Adipocyte (in vitro differentiated cells): ENCODE measurements at regions not wholly inside any gene's neighbourhood (a gene's known extent, or its start where the extent isn't known, plus 50 kb on each side); places are given as distances from the start of the nearest gene placed in this dataset.

Experiments used
- DNase-seq: peaks from one replicate; pipeline ENCODE4 v3.0.0-alpha.2; 2015; ENCODE audit warnings: low read depth
- H3K27me3 ChIP-seq: replicated peaks from 2 replicates; pipeline ENCODE4 v1.7.0; 2013; ENCODE audit warnings: mild to moderate bottlenecking, low read length, moderate library complexity; ENCODE audit not compliant: control insufficient read depth, insufficient read depth
- H3K36me3 ChIP-seq: 2 replicates; pipeline ENCODE4 v1.7.0; 2013; ENCODE audit warnings: low read length, mild to moderate bottlenecking, moderate library complexity; ENCODE audit not compliant: control insufficient read depth, insufficient read depth, severe bottlenecking
- H3K4me1 ChIP-seq: 2 replicates; pipeline ENCODE4 v1.7.0; 2013; ENCODE audit warnings: mild to moderate bottlenecking, low read length, moderate library complexity; ENCODE audit not compliant: control insufficient read depth, insufficient read depth
- H3K4me3 ChIP-seq: 2 replicates; pipeline ENCODE4 v1.7.0; 2013; ENCODE audit warnings: mild to moderate bottlenecking, low read length, moderate library complexity
- H3K9ac ChIP-seq: 2 replicates; pipeline ENCODE4 v1.7.0; 2013; ENCODE audit warnings: mild to moderate bottlenecking, low read length, moderate library complexity
- H3K9me3 ChIP-seq: 2 replicates; pipeline ENCODE4 v1.7.0; 2013; ENCODE audit warnings: mild to moderate bottlenecking, low read length, moderate library complexity; ENCODE audit not compliant: control insufficient read depth

- Histone ChIP-seq H3K27me3 (peaks cover 23% of the 10 kb centered on the region), H3K9ac (no peak overlapping the region), H3K4me3 (no peak overlapping the region), H3K36me3 (no peaks in the 10 kb centered on the region), H3K4me1 (no peaks in the 10 kb centered on the region), H3K9me3 (peaks cover 10% of the 10 kb centered on the region)
- no peak for DNase-seq
Observed at GRCh38 chr2:60659026-60659425, 97.0 kb upstream of the PAPOLG start.

- Histone ChIP-seq H3K4me3 (no peak overlapping the region), H3K9ac (no peak overlapping the region), H3K4me1 (no peaks in the 10 kb centered on the region), H3K36me3 (no peaks in the 10 kb centered on the region), H3K9me3 (peaks cover 10% of the 10 kb centered on the region), H3K27me3 (peaks cover 11% of the 10 kb centered on the region)
- no peak for DNase-seq
Observed at GRCh38 chr2:60661073-60661738, 94.9 kb upstream of the PAPOLG start.

- Histone ChIP-seq H3K27me3 (peaks cover 5% of the 10 kb centered on the region), H3K4me3 (no peak overlapping the region), H3K4me1 (no peaks in the 10 kb centered on the region), H3K9me3 (peaks cover 10% of the 10 kb centered on the region), H3K36me3 (no peaks in the 10 kb centered on the region), H3K9ac (no peak overlapping the region)
- no peak for DNase-seq
Observed at GRCh38 chr2:60662781-60663180, 93.3 kb upstream of the PAPOLG start.

- no peaks in the 10 kb centered on the region for H3K4me1 ChIP-seq
- no peak overlapping the region for H3K4me3 ChIP-seq
- H3K9ac ChIP-seq = no peak overlapping the region
- no peaks in the 10 kb centered on the region for H3K36me3 ChIP-seq
- no peak for DNase-seq
- H3K9me3 ChIP-seq = no peaks in the 10 kb centered on the region
- peaks cover 15% of the 10 kb centered on the region for H3K27me3 ChIP-seq
Observed at GRCh38 chr2:60671966-60672365, 84.1 kb upstream of the PAPOLG start.

- peak; percentile 84 for DNase-seq
- no peak overlapping the region for H3K4me3 ChIP-seq
- H3K9ac ChIP-seq = no peak overlapping the region
- H3K4me1 ChIP-seq = no peaks in the 10 kb centered on the region
- H3K36me3 ChIP-seq = no peaks in the 10 kb centered on the region
- H3K9me3 ChIP-seq = no peaks in the 10 kb centered on the region
- peaks cover 36% of the 10 kb centered on the region for H3K27me3 ChIP-seq
Observed at GRCh38 chr2:60674524-60675165, 81.4 kb upstream of the PAPOLG start.

GRCh38 chr2:60675301-60675700, 80.8 kb upstream of the PAPOLG start:
- Histone ChIP-seq H3K4me1 (no peaks in the 10 kb centered on the region), H3K36me3 (no peaks in the 10 kb centered on the region), H3K4me3 (no peak overlapping the region), H3K27me3 (peaks cover 42% of the 10 kb centered on the region), H3K9ac (no peak overlapping the region), H3K9me3 (no peaks in the 10 kb centered on the region)
- DNase-seq = no peak

- Histone ChIP-seq H3K27me3 (peaks cover 45% of the 10 kb centered on the region), H3K4me1 (no peaks in the 10 kb centered on the region), H3K9ac (no peak overlapping the region), H3K9me3 (no peaks in the 10 kb centered on the region), H3K4me3 (no peak overlapping the region), H3K36me3 (no peaks in the 10 kb centered on the region)
- no peak for DNase-seq
Observed at GRCh38 chr2:60676706-60677330, 79.2 kb upstream of the PAPOLG start.

- Histone ChIP-seq H3K36me3 (no peaks in the 10 kb centered on the region), H3K9ac (no peak overlapping the region), H3K9me3 (no peaks in the 10 kb centered on the region), H3K4me1 (no peaks in the 10 kb centered on the region), H3K4me3 (no peak overlapping the region), H3K27me3 (peaks cover 45% of the 10 kb centered on the region)
- no peak for DNase-seq
Observed at GRCh38 chr2:60677356-60677755, 78.7 kb upstream of the PAPOLG start.

- no peaks in the 10 kb centered on the region for H3K36me3 ChIP-seq
- no peaks in the 10 kb centered on the region for H3K9me3 ChIP-seq
- H3K4me1 ChIP-seq = no peaks in the 10 kb centered on the region
- no peak overlapping the region for H3K4me3 ChIP-seq
- peaks cover 39% of the 10 kb centered on the region for H3K27me3 ChIP-seq
- H3K9ac ChIP-seq = no peak overlapping the region
- no peak for DNase-seq
Observed at GRCh38 chr2:60678551-60678950, 77.5 kb upstream of the PAPOLG start.

GRCh38 chr2:60679036-60679780, 76.9 kb upstream of the PAPOLG start:
- Histone ChIP-seq H3K27me3 (peaks cover 39% of the 10 kb centered on the region), H3K4me3 (no peak overlapping the region), H3K36me3 (no peaks in the 10 kb centered on the region), H3K9ac (no peak overlapping the region), H3K9me3 (no peaks in the 10 kb centered on the region), H3K4me1 (no peaks in the 10 kb centered on the region)
- no peak for DNase-seq

- no peaks in the 10 kb centered on the region for H3K9me3 ChIP-seq
- H3K4me3 ChIP-seq = no peak overlapping the region
- no peak for DNase-seq
- no peak overlapping the region for H3K9ac ChIP-seq
- H3K27me3 ChIP-seq = peaks cover 9% of the 10 kb centered on the region
- no peaks in the 10 kb centered on the region for H3K4me1 ChIP-seq
- H3K36me3 ChIP-seq = no peaks in the 10 kb centered on the region
Observed at GRCh38 chr2:60693551-60693950, 62.5 kb upstream of the PAPOLG start.
